H1 (cell line): ENCODE measurements at regions not wholly inside any gene's neighbourhood (a gene's known extent, or its start where the extent isn't known, plus 50 kb on each side); places are given as distances from the start of the nearest gene placed in this dataset.
A peak's percentile ranks its signal among the peaks of the same experiment; 100 is the strongest.

Source experiments
- CTCF ChIA-PET: fragments of 300-600 bp; sonication (Branson Sonifier 250); formaldehyde crosslinking; loops from one replicate; lab custom pipeline; 2021; ENCODE audit not compliant: partially characterized antibody; lab: Charles Lee
- POLR2A ChIA-PET: fragments of 300-600 bp; sonication (Branson Sonifier 250); formaldehyde crosslinking; loops from one replicate; lab custom pipeline; 2021; ENCODE audit warnings: inconsistent platforms; ENCODE audit not compliant: partially characterized antibody; lab: Charles Lee
- DNase-seq, 2 experiments: peaks; one replicate each; pipeline versions ENCODE4 v3.0.0 to v3.0.0-alpha.2; 2010 to 2022; ENCODE audit warnings: low spot score in 2 of 2, low read depth in 1 of 2, mixed read lengths in 1 of 2
- FAIRE-seq: peaks from 2 replicates; lab custom pipeline; 2011; peaks lifted over from hg19 to GRCh38; lab: Jason Lieb, UNC
- H2AFZ ChIP-seq: 2 replicates; pipeline ENCODE4 v1.8.1; 2012; ENCODE audit warnings: low read length, inconsistent platforms
- H2AK5ac ChIP-seq: 2 replicates; pipeline ENCODE4 v1.6.1; 2013; ENCODE audit warnings: low read depth, low read length
- H2BK120ac ChIP-seq: replicated peaks from 2 replicates; pipeline ENCODE3; 2013; ENCODE audit warnings: low read depth, low read length, inconsistent platforms
- H2BK12ac ChIP-seq: 2 replicates; pipeline ENCODE4 v1.6.1; 2013; ENCODE audit warnings: low read depth, low read length
- H2BK15ac ChIP-seq: 2 replicates; pipeline ENCODE4 v1.6.1; 2013; ENCODE audit warnings: low read length
- H2BK20ac ChIP-seq: 2 replicates; pipeline ENCODE4 v1.6.1; 2013; ENCODE audit warnings: low read length
- H2BK5ac ChIP-seq: 2 replicates; pipeline ENCODE4 v1.6.1; 2013; ENCODE audit warnings: low read depth, low read length
- H3K14ac ChIP-seq: 2 replicates; pipeline ENCODE4 v1.6.1; 2013; ENCODE audit warnings: inconsistent platforms; ENCODE audit not compliant: insufficient read length
- H3K18ac ChIP-seq: 2 replicates; pipeline ENCODE4 v1.6.1; 2013; ENCODE audit warnings: low read length; ENCODE audit errors: extremely low read depth
- H3K23ac ChIP-seq: 2 replicates; pipeline ENCODE4 v1.6.1; 2013; ENCODE audit warnings: inconsistent platforms; ENCODE audit not compliant: insufficient read length
- H3K23me2 ChIP-seq: 2 replicates; pipeline ENCODE4 v1.6.1; 2013; ENCODE audit warnings: low read depth, low read length
- H3K27ac ChIP-seq: 2 replicates; pipeline ENCODE4 v1.6.1; 2011; ENCODE audit warnings: low read depth, low read length, inconsistent platforms
- H3K27me3 ChIP-seq, 4 experiments: replicated peaks in 1 of 4; 1 replicate in 1 of 4; 2 replicates in 3 of 4; pipeline versions ENCODE4 v1.6.1 to v1.8.1; 2011 to 2013; ENCODE audit warnings: low read length in 3 of 4, mild to moderate bottlenecking in 3 of 4, inconsistent platforms in 2 of 4, mixed read lengths in 2 of 4, moderate library complexity in 1 of 4; ENCODE audit not compliant: control insufficient read depth in 3 of 4, insufficient read depth in 3 of 4; ENCODE audit errors: extremely low read depth in 1 of 4
- H3K36me3 ChIP-seq, 4 experiments: 2 replicates each; pipeline versions ENCODE4 v1.6.1 to v1.8.1; 2011 to 2013; ENCODE audit warnings: mild to moderate bottlenecking in 4 of 4, low read length in 3 of 4, moderate library complexity in 2 of 4, control low read depth in 1 of 4, inconsistent platforms in 1 of 4; ENCODE audit not compliant: insufficient read depth in 4 of 4, control insufficient read depth in 2 of 4
- H3K4ac ChIP-seq: replicated peaks from 2 replicates; pipeline ENCODE3; 2013; ENCODE audit warnings: low read length, low read depth, mixed read lengths, inconsistent platforms; ENCODE audit not compliant: insufficient read length
- H3K4me1 ChIP-seq, 4 experiments: replicated peaks in 1 of 4; 1 replicate in 1 of 4; 2 replicates in 3 of 4; pipeline versions ENCODE4 v1.6.1 to v1.8.1; 2011 to 2013; ENCODE audit warnings: low read length in 3 of 4, inconsistent platforms in 2 of 4, mixed read lengths in 1 of 4; ENCODE audit not compliant: insufficient read depth in 4 of 4, control insufficient read depth in 3 of 4
- H3K4me2 ChIP-seq, 2 experiments: 2 replicates each; pipeline versions ENCODE4 v1.6.1 to v1.8.1; 2011 to 2013; ENCODE audit warnings: low read depth in 2 of 2, low read length in 2 of 2, control low read depth in 1 of 2, inconsistent platforms in 1 of 2, mild to moderate bottlenecking in 1 of 2; ENCODE audit not compliant: insufficient read depth in 1 of 2
- H3K4me3 ChIP-seq, 4 experiments: fragments of 200-600, 300-600 bp in 1 of 4; sonication (generic), shearing (Covaris generic), sonication (Bioruptor Twin) in 1 of 4; 2 replicates each; pipeline versions ENCODE4 v1.5.1 to v1.8.1; 2011 to 2016; ENCODE audit warnings: low read length in 4 of 4, low read depth in 3 of 4, control low read depth in 2 of 4, inconsistent platforms in 2 of 4, mild to moderate bottlenecking in 2 of 4, mixed read lengths in 1 of 4, moderate library complexity in 1 of 4; ENCODE audit not compliant: insufficient read depth in 2 of 4; ENCODE audit errors: extremely low read depth in 1 of 4
- H3K56ac ChIP-seq: replicated peaks from 2 replicates; pipeline ENCODE3; 2013; ENCODE audit warnings: low read depth, mild to moderate bottlenecking, mixed read lengths, low read length, inconsistent platforms; ENCODE audit not compliant: insufficient read length
- H3K79me1 ChIP-seq: 2 replicates; pipeline ENCODE4 v1.6.1; 2013; ENCODE audit warnings: low read depth, low read length, control low read depth
- H3K79me2 ChIP-seq, 2 experiments: 2 replicates each; pipeline versions ENCODE4 v1.6.1 to v1.8.1; 2012 to 2013; ENCODE audit warnings: low read length in 2 of 2, mild to moderate bottlenecking in 2 of 2, inconsistent platforms in 1 of 2; ENCODE audit not compliant: insufficient read depth in 2 of 2, control insufficient read depth in 1 of 2
- H3K9ac ChIP-seq, 4 experiments: replicated peaks in 1 of 4; 1 replicate in 1 of 4; 2 replicates in 3 of 4; pipeline versions ENCODE4 v1.6.1 to v1.8.1; 2011 to 2013; ENCODE audit warnings: low read depth in 3 of 4, low read length in 3 of 4, control low read depth in 2 of 4, mild to moderate bottlenecking in 2 of 4, moderate library complexity in 2 of 4, inconsistent platforms in 1 of 4; ENCODE audit errors: extremely low read depth in 1 of 4
- H3K9me3 ChIP-seq, 2 experiments: 2 replicates each; pipeline versions ENCODE4 v1.6.1 to v1.8.1; 2012 to 2013; ENCODE audit warnings: mild to moderate bottlenecking in 2 of 2, moderate library complexity in 2 of 2, control low read depth in 1 of 2, inconsistent platforms in 1 of 2, low read depth in 1 of 2, low read length in 1 of 2, mixed read lengths in 1 of 2; ENCODE audit not compliant: insufficient read depth in 2 of 2
- H4K20me1 ChIP-seq, 2 experiments: replicated peaks in 1 of 2; 2 replicates each; pipeline versions ENCODE3 to v1.8.1; 2011 to 2013; ENCODE audit warnings: inconsistent platforms in 2 of 2, low read length in 2 of 2, mild to moderate bottlenecking in 1 of 2; ENCODE audit not compliant: insufficient read depth in 2 of 2, control insufficient read depth in 1 of 2
- H4K5ac ChIP-seq: 2 replicates; pipeline ENCODE4 v1.6.1; 2013; ENCODE audit warnings: low read length, low read depth, mixed read lengths, inconsistent platforms; ENCODE audit not compliant: insufficient read length
- H4K8ac ChIP-seq: 2 replicates; pipeline ENCODE4 v1.8.0; 2013; ENCODE audit warnings: mild to moderate bottlenecking, moderate library complexity, low read length, inconsistent platforms; ENCODE audit not compliant: insufficient read depth; ENCODE audit errors: extremely low read depth
- H4K91ac ChIP-seq: replicated peaks from 2 replicates; pipeline ENCODE3; 2013; ENCODE audit warnings: low read length, mixed read lengths, inconsistent platforms; ENCODE audit not compliant: insufficient read length
- ATF2 ChIP-seq: IDR thresholded peaks from 2 replicates; pipeline ENCODE4 v1.6.1; 2012; ENCODE audit warnings: low read length, inconsistent platforms
- CREB1 ChIP-seq: IDR thresholded peaks from 2 replicates; pipeline ENCODE4 v1.6.1; 2012; ENCODE audit warnings: inconsistent platforms
- GTF2F1 ChIP-seq: IDR thresholded peaks from 2 replicates; pipeline ENCODE4 v1.6.1; 2012; ENCODE audit warnings: low read depth, low read length, improper control_type of control experiment, borderline replicate concordance
- KDM1A ChIP-seq: fragments of 200-600, 300-600 bp; sonication (generic); IDR thresholded peaks from 2 replicates; pipeline ENCODE4 v1.7.1; 2016; ENCODE audit warnings: mild to moderate bottlenecking, low read length, borderline replicate concordance
- MAX ChIP-seq: IDR thresholded peaks from 2 replicates; pipeline ENCODE4 v1.6.1; 2012; ENCODE audit warnings: inconsistent platforms
- RAD21 ChIP-seq, 2 experiments: IDR thresholded peaks in 1 of 2; conservative IDR thresholded peaks in 1 of 2; 2 replicates each; pipeline ENCODE4 v1.6.1; 2011; ENCODE audit warnings: low read depth in 2 of 2, low read length in 2 of 2, improper control_type of control experiment in 1 of 2, inconsistent platforms in 1 of 2, mild to moderate bottlenecking in 1 of 2, moderate library complexity in 1 of 2
- TAF1 ChIP-seq: IDR thresholded peaks from 2 replicates; pipeline ENCODE4 v1.6.1; 2011; ENCODE audit warnings: mild to moderate bottlenecking, low read depth, low read length
- WGBS, 2 experiments: shearing (Covaris generic) in 1 of 2; methylation state at CpG; one replicate each; pipeline versions ENCODE4 v1.1.6 to v1.1.7; 2013 to 2015; ENCODE audit warnings: low lambda C conversion rate in 2 of 2, mixed read lengths in 2 of 2, inconsistent platforms in 1 of 2, low coverage in 1 of 2, missing lambda C conversion rate in 1 of 2; ENCODE audit not compliant: insufficient replicate concordance in 2 of 2, insufficient coverage in 1 of 2, insufficient read length in 1 of 2; ENCODE audit errors: extremely low coverage in 1 of 2, missing lambda C conversion rate in 1 of 2; 5-methylcytosine and 5-hydroxymethylcytosine counted together

- Histone ChIP-seq H3K9me3 (no peaks in the 10 kb centered on the region), H3K79me1 (no peaks in the 10 kb centered on the region), H3K23ac (no peak overlapping the region), H3K36me3 (no peaks in the 10 kb centered on the region), H4K20me1 (no peaks in the 10 kb centered on the region), H3K18ac (no peak overlapping the region), H3K27me3 (no peaks in the 10 kb centered on the region), H4K5ac (no peak overlapping the region), H3K9ac (no peak overlapping the region), H4K8ac (no peak overlapping the region), H2BK120ac (no peak overlapping the region), H3K27ac (no peak overlapping the region), H3K4me2 (no peak overlapping the region), H2BK12ac (no peak overlapping the region), H4K91ac (no peak overlapping the region), H3K79me2 (no peaks in the 10 kb centered on the region), H2BK15ac (no peak overlapping the region), H2BK20ac (no peak overlapping the region), H3K4ac (no peak overlapping the region)
- 84% methylated on average over 2 of the region's 2 CpGs; no CpG with 5 or more reads in 1 of the 2 experiments for WGBS, 2 experiments
- no peak for FAIRE-seq
- ChIA-PET CTCF (no interaction called here), POLR2A (no interaction called here)
- TF ChIP-seq GTF2F1 (no peak), TAF1 (no peak), ATF2 (no peak), KDM1A (peak; percentile 49; the same call in 1 of the 2 replicates), MAX (no peak), RAD21 (IDR thresholded peaks at IDR 0.05 in 1 of 2, conservative IDR thresholded peaks at IDR 0.05 in 1 of 2; ENCODE audit: low read depth in 2 of 2, low read length in 2 of 2) (no peak), CREB1 (no peak)
- TF ChIP-seq, all 59 proteins: peak for 1
- H2AK5ac ChIP-seq, result no peak overlapping the region
- H2BK5ac ChIP-seq, result no peak overlapping the region
- no peak overlapping the region for H3K56ac ChIP-seq
- no peak overlapping the region for H3K4me3 ChIP-seq
- no peak overlapping the region for H2AFZ ChIP-seq
- peaks cover 0 to 4% (median 3%) of the 10 kb centered on the region in 4 experiments; a peak in 3 of 7 replicates for H3K4me1 ChIP-seq
- DNase-seq, result no peak
- H3K14ac ChIP-seq, result no peak overlapping the region
- no peaks in the 10 kb centered on the region; the same call in 1 of the 2 replicates for H3K23me2 ChIP-seq
These were observed 789.6 kb upstream of the KCND2 start for GRCh38 chr7:119483364-119483763.
